H1 (cell line): ENCODE measurements at regions not wholly inside any gene's neighbourhood (a gene's known extent, or its start where the extent isn't known, plus 50 kb on each side); places are given as distances from the start of the nearest gene placed in this dataset.

ENCODE experiments used
- BRCA1 ChIP-seq: IDR thresholded peaks from 2 replicates; pipeline ENCODE4 v1.6.1; 2012; ENCODE audit warnings: low read depth, low read length, improper control_type of control experiment
- CBX5 ChIP-seq: fragments of 300-800, 300-1000 bp; sonication (generic); IDR thresholded peaks from 2 replicates; pipeline ENCODE4 v1.7.1; 2016; ENCODE audit warnings: antibody characterized with exemption, low read length, low read depth
- EZH2 ChIP-seq: fragments of 200-600 bp; sonication (generic); IDR thresholded peaks from 2 replicates; pipeline ENCODE4 v1.7.1; 2012; ENCODE audit warnings: low read depth, mild to moderate bottlenecking, moderate library complexity, low read length, inconsistent platforms; ENCODE audit not compliant: severe bottlenecking
- FOSL1 ChIP-seq: IDR thresholded peaks from 2 replicates; pipeline ENCODE4 v1.6.1; 2011; ENCODE audit warnings: mild to moderate bottlenecking, low read depth, low read length, moderate library complexity; ENCODE audit not compliant: insufficient read depth
- POLR2A ChIP-seq, 2 experiments: IDR thresholded peaks; 1 replicate in 1 of 2; 2 replicates in 1 of 2; pipeline ENCODE4 v1.6.1; 2011; ENCODE audit warnings: low read depth in 2 of 2, low read length in 2 of 2, mild to moderate bottlenecking in 2 of 2; ENCODE audit errors: control extremely low read depth in 1 of 2
- POLR2AphosphoS5 ChIP-seq: IDR thresholded peaks from 2 replicates; pipeline ENCODE4 v1.6.1; 2011; ENCODE audit warnings: low read depth, low read length
- RAD21 ChIP-seq, 2 experiments: IDR thresholded peaks in 1 of 2; conservative IDR thresholded peaks in 1 of 2; 2 replicates each; pipeline ENCODE4 v1.6.1; 2011; ENCODE audit warnings: low read depth in 2 of 2, low read length in 2 of 2, improper control_type of control experiment in 1 of 2, inconsistent platforms in 1 of 2, mild to moderate bottlenecking in 1 of 2, moderate library complexity in 1 of 2
- YY1 ChIP-seq: IDR thresholded peaks from 2 replicates; pipeline ENCODE4 v1.6.1; 2011; ENCODE audit warnings: low read depth, mild to moderate bottlenecking, low read length
- TF ChIP-seq, protein P1 (sequence below), 3 experiments: IDR thresholded peaks; 1 replicate in 2 of 3; 2 replicates in 1 of 3; pipeline versions ENCODE4 v1.5.1 to v1.6.1; 2011; ENCODE audit warnings: low read length in 3 of 3, mild to moderate bottlenecking in 3 of 3, inconsistent platforms in 2 of 3, low read depth in 1 of 3, moderate library complexity in 1 of 3; ENCODE audit not compliant: insufficient read depth in 1 of 3; ENCODE audit errors: control extremely low read depth in 1 of 3
- TF ChIP-seq, protein P2 (sequence below): IDR thresholded peaks from 2 replicates; pipeline ENCODE4 v1.6.1; 2011; ENCODE audit warnings: low read length, improper control_type of control experiment
- TF ChIP-seq, protein P3 (sequence below): IDR thresholded peaks from 2 replicates; pipeline ENCODE4 v1.6.1; 2012; ENCODE audit warnings: inconsistent platforms
- TF ChIP-seq, protein P4 (sequence below): IDR thresholded peaks from 2 replicates; pipeline ENCODE4 v1.6.1; 2012; ENCODE audit warnings: inconsistent platforms

DNA sequence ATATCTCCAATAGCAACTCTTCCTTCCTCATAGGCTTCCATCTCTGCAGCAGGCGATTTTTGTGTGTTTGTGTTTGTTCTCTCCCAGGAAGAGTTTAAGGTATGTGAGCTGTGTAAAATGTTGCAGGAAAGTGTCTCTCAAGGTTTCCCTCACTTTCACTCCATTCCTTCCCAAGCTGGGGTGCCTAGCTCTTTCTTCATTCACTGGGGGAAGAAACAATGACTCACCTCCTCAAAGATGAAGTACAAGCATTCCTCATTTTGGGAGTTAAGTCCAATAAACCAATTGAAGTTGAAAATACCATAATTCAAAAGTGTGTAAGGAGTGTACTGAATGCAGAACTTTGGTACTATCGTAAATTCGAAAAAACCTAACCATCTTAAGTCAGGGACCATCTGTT lies 422.7 kb upstream of the CFAP20DC start:
- TF ChIP-seq YY1 (no peak), EZH2 (no peak), FOSL1 (no peak), POLR2AphosphoS5 (no peak), POLR2A (IDR thresholded peaks at IDR 0.05; ENCODE audit: control extremely low read depth in 1 of 2, low read depth in 2 of 2, low read length in 2 of 2) (no peak), RAD21 (IDR thresholded peaks at IDR 0.05 in 1 of 2, conservative IDR thresholded peaks at IDR 0.05 in 1 of 2; ENCODE audit: low read depth in 2 of 2, low read length in 2 of 2) (no peak), CBX5 (no peak), BRCA1 (no peak)
- TF ChIP-seq, protein P1, sequence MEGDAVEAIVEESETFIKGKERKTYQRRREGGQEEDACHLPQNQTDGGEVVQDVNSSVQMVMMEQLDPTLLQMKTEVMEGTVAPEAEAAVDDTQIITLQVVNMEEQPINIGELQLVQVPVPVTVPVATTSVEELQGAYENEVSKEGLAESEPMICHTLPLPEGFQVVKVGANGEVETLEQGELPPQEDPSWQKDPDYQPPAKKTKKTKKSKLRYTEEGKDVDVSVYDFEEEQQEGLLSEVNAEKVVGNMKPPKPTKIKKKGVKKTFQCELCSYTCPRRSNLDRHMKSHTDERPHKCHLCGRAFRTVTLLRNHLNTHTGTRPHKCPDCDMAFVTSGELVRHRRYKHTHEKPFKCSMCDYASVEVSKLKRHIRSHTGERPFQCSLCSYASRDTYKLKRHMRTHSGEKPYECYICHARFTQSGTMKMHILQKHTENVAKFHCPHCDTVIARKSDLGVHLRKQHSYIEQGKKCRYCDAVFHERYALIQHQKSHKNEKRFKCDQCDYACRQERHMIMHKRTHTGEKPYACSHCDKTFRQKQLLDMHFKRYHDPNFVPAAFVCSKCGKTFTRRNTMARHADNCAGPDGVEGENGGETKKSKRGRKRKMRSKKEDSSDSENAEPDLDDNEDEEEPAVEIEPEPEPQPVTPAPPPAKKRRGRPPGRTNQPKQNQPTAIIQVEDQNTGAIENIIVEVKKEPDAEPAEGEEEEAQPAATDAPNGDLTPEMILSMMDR (IDR thresholded peaks at IDR 0.05; ENCODE audit: control extremely low read depth in 1 of 3, insufficient read depth in 1 of 3, low read depth in 1 of 3, low read length in 3 of 3), result no peak
- TF ChIP-seq, protein P2, sequence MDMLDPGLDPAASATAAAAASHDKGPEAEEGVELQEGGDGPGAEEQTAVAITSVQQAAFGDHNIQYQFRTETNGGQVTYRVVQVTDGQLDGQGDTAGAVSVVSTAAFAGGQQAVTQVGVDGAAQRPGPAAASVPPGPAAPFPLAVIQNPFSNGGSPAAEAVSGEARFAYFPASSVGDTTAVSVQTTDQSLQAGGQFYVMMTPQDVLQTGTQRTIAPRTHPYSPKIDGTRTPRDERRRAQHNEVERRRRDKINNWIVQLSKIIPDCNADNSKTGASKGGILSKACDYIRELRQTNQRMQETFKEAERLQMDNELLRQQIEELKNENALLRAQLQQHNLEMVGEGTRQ, result no peak
- TF ChIP-seq, protein P3, sequence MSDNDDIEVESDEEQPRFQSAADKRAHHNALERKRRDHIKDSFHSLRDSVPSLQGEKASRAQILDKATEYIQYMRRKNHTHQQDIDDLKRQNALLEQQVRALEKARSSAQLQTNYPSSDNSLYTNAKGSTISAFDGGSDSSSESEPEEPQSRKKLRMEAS, result no peak
- TF ChIP-seq, protein P4, sequence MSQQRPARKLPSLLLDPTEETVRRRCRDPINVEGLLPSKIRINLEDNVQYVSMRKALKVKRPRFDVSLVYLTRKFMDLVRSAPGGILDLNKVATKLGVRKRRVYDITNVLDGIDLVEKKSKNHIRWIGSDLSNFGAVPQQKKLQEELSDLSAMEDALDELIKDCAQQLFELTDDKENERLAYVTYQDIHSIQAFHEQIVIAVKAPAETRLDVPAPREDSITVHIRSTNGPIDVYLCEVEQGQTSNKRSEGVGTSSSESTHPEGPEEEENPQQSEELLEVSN, result no peak
